Lower leg skin (tissue), 4 donors: ENCODE measurements at regions not wholly inside any gene's neighbourhood (a gene's known extent, or its start where the extent isn't known, plus 50 kb on each side); places are given as distances from the start of the nearest gene placed in this dataset.

Experiments
- DNase-seq, 2 donors: peaks; one replicate each; pipeline ENCODE4 v3.0.0-alpha.2; 2019; ENCODE audit warnings: low spot score in 2 of 2
- H3K4me3 ChIP-seq: fragments of 200-600 bp; sonication (generic); 2 replicates; pipeline ENCODE4 v1.5.1; 2017; ENCODE audit warnings: mild to moderate bottlenecking, low read depth; ENCODE audit not compliant: poor library complexity, severe bottlenecking
- POLR2A ChIP-seq, 2 donors: fragments of 450-650 bp; IDR thresholded peaks; one replicate each; pipeline ENCODE4 v1.6.1; 2016 to 2017; ENCODE audit warnings: antibody characterized with exemption in 2 of 2, mild to moderate bottlenecking in 1 of 2, moderate library complexity in 1 of 2
- WGBS, 2 donors: methylation state at CpG; one replicate each; pipeline ENCODE4 v1.1.5; 2018; 5-methylcytosine and 5-hydroxymethylcytosine counted together
- intact Hi-C: fragments of 100-400 bp; cut with DNase I; formaldehyde crosslinking; loops from one replicate; pipeline ENCODE4 v1.15.0; 2023; ENCODE audit warnings: low total_unique reads
- TF ChIP-seq, protein P1 (sequence below), 3 donors: fragments of 450-650 bp; IDR thresholded peaks; one replicate each; pipeline ENCODE4 v1.5.1; 2016; ENCODE audit warnings: antibody characterized with exemption in 3 of 3, mild to moderate bottlenecking in 3 of 3, moderate library complexity in 2 of 3

DNA sequence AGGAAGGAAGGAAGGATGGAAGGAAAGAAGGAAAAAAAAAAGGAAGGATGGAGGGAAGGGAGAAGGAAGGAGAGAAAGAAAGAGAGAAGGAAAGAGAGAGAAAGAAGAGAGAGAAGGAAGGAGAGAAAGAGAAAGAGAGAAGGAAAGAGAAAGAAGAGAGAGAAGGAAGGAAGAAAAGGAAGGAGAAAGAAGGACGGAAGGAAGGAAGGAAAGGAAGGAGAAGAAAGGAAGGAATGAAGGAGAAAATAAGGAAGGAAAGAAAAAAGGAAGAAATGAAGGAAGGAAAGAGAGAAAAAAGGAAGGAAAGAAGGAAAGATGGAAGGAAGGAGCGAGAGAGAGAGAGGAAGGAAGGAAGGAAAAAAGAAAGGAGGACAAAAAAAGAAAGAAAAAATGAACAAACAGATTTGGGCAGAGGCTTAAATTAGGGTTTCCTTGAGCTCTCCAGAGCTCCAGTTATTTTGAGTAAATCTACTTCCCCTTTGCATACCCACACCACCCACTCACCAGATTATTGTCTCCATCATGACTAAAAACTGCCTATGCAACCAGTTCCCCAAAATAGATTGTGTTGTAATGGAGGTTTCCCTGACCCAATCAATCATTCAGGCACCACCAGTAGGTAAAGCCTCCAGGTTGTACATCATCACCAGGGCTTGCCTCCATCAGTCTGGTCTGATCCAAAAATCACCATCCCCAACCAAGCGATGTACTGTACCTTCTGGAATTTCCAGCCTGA is 1722.9 kb upstream of the PCDH10 start:
- intact Hi-C loops: no loop called here
- no peak for DNase-seq
- WGBS, 2 donors: 86 to 89% methylated on average over 3 of the region's 3 CpGs
- TF ChIP-seq, protein P1, sequence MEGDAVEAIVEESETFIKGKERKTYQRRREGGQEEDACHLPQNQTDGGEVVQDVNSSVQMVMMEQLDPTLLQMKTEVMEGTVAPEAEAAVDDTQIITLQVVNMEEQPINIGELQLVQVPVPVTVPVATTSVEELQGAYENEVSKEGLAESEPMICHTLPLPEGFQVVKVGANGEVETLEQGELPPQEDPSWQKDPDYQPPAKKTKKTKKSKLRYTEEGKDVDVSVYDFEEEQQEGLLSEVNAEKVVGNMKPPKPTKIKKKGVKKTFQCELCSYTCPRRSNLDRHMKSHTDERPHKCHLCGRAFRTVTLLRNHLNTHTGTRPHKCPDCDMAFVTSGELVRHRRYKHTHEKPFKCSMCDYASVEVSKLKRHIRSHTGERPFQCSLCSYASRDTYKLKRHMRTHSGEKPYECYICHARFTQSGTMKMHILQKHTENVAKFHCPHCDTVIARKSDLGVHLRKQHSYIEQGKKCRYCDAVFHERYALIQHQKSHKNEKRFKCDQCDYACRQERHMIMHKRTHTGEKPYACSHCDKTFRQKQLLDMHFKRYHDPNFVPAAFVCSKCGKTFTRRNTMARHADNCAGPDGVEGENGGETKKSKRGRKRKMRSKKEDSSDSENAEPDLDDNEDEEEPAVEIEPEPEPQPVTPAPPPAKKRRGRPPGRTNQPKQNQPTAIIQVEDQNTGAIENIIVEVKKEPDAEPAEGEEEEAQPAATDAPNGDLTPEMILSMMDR (IDR thresholded peaks at IDR 0.05): no peak
- TF ChIP-seq POLR2A (IDR thresholded peaks at IDR 0.05): no peak
- no peak overlapping the region for H3K4me3 ChIP-seq

DNA sequence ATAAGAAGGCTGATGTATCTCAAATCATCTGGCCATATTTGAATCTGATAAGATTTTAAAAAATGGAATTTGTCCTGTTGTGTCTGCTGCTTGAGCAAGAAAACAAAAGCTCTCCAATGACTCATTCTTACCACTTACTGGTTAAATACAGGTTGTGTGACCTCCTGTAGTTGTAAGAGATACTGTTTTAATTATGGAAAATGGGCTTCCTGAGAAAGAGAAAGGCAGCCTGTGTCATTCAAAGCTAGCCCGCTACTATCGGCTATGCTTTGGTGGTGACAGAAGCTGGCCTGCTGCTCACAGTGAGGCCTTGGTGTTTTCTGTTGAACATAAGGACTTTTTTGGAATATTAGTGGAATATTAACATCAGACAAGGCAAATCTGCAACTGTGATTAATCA is 1722.1 kb upstream of the PCDH10 start:
- TF ChIP-seq, protein P1 (IDR thresholded peaks at IDR 0.05): no peak
- TF ChIP-seq POLR2A (IDR thresholded peaks at IDR 0.05): no peak
- WGBS, 2 donors: 73 to 91% methylated on average over 2 of the region's 2 CpGs
- H3K4me3 ChIP-seq: no peak overlapping the region
- intact Hi-C loops: no loop called here
- DNase-seq: no peak

DNA sequence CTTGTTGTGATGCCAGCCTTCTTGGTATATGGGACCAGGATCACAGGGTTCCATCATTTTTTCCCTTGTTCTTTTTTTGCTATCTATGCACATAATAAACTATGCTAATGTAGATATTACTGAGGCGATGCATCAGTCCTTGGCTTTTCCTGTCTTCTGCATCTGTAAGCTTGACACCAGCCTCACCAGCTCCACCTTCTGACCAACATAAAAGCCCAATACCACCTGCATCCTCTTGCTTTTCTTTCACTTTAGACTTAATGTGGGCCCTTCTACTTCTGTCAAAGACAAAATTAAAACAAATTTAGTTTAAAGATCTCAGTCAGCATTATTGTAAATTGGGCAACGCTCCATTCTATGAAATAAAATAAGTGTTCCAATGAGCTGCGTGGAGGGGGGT is 1718.8 kb upstream of the PCDH10 start:
- no peak for DNase-seq
- H3K4me3 ChIP-seq: no peak overlapping the region
- TF ChIP-seq, protein P1 (IDR thresholded peaks at IDR 0.05): no peak
- no peak for TF ChIP-seq POLR2A (IDR thresholded peaks at IDR 0.05)
- 75 to 77% methylated on average over 3 of the region's 3 CpGs for WGBS, 2 donors
- intact Hi-C loops: no loop called here

DNA sequence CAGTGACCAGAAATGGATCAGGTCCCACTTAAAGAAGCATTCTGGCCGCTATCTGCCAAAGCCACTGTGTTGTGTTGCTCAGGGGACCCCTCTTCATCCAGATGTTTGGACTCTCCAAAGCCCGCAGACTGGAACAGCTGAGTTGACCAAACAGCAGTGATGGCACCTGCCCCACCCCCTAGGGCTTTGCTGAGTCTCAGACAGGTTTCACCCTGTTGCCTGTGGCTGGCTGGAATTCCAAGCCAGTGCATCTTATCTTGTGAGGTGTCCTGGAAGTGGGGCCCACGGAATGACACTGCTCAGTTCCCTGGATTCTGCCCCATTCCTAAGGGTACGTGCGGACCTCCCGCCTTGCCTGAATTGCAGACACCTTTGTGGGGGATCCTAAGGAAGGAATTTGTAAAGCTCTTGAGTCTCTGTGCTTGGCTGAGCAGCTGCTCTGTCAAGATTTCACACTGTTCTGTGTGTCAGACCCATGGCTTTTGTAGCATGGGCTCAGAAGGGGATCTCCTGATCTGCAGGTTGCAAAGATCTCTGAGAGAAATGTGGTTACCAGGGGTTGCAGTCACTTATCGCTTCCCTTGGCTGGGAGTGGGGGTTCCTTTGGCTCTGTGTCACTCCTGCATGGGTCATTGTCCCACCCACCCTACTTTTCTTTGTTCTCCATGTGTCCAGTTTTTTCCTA is 1707.9 kb upstream of the PCDH10 start:
- intact Hi-C loops: no loop called here
- no peak overlapping the region for H3K4me3 ChIP-seq
- no peak for TF ChIP-seq POLR2A (IDR thresholded peaks at IDR 0.05)
- TF ChIP-seq, protein P1 (IDR thresholded peaks at IDR 0.05): no peak
- whole genome bisulfite sequencing, 2 donors: 92 to 95% methylated on average over 7 of the region's 7 CpGs
- no peak for DNase-seq

DNA sequence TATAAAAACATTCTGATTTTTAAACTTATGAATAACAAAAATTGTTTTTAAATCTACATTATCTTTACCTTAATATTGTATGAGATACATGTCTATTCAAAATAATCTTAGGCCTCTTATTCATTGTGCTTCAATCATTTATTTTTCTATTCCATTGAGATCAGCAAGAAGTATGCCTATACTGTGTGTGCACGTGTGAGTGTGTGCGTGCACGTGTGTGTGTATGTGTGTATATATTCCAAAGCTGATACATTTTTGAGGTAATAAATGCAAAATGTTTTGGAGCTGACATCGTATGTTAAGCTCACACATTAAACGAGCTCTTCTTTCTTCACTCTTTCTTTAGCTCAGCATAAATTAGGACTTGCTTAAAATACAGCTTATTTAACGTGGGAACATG is 1701.2 kb upstream of the PCDH10 start:
- H3K4me3 ChIP-seq: no peak overlapping the region
- TF ChIP-seq, protein P1 (IDR thresholded peaks at IDR 0.05): no peak
- TF ChIP-seq POLR2A (IDR thresholded peaks at IDR 0.05): no peak
- intact Hi-C loops: no loop called here
- 59 to 69% methylated on average over 6 of the region's 6 CpGs for WGBS, 2 donors
- DNase-seq: no peak
